Calu3 (cell line): ENCODE measurements at regions not wholly inside any gene's neighbourhood (a gene's known extent, or its start where the extent isn't known, plus 50 kb on each side); places are given as distances from the start of the nearest gene placed in this dataset.

Experiments
- BruUV-seq: library from RNA; stranded (reverse); fragments of 400-500 nt; replicated peaks from 2 replicates; lab custom pipeline; 2021; lab: Mats Ljungman, UMichigan
- CTCF ChIA-PET: fragments of 300-600 bp; sonication (Branson Sonifier 250); formaldehyde crosslinking; loops from one replicate; lab custom pipeline; 2022; ENCODE audit warnings: antibody characterized with exemption; lab: Charles Lee
- DNase-seq: peaks from one replicate; pipeline ENCODE4 v3.0.0; 2022
- H3K27ac Mint-ChIP-seq: one replicate; pipeline ENCODE4 v1.8.0; 2022; ENCODE audit warnings: mixed read lengths; ENCODE audit not compliant: unreplicated experiment
- H3K27me3 Mint-ChIP-seq: one replicate; pipeline ENCODE4 v1.8.0; 2022; ENCODE audit warnings: mixed read lengths; ENCODE audit not compliant: unreplicated experiment
- H3K36me3 Mint-ChIP-seq: one replicate; pipeline ENCODE4 v1.8.0; 2022; ENCODE audit warnings: mild to moderate bottlenecking, moderate library complexity, mixed read lengths; ENCODE audit not compliant: insufficient read depth, unreplicated experiment
- H3K4me1 Mint-ChIP-seq: one replicate; pipeline ENCODE4 v1.8.0; 2022; ENCODE audit warnings: mild to moderate bottlenecking, low read depth, mixed read lengths; ENCODE audit not compliant: unreplicated experiment
- H3K4me3 Mint-ChIP-seq: one replicate; pipeline ENCODE4 v1.8.0; 2022; ENCODE audit warnings: mild to moderate bottlenecking, low read depth, moderate library complexity, mixed read lengths; ENCODE audit not compliant: unreplicated experiment
- H3K9me3 Mint-ChIP-seq: one replicate; pipeline ENCODE4 v1.8.0; 2022; ENCODE audit warnings: low read depth, mixed read lengths; ENCODE audit not compliant: unreplicated experiment
- CTCF ChIP-seq: fragments of 200-600 bp; IDR thresholded peaks from one replicate; pipeline ENCODE4 v1.8.0; 2022; ENCODE audit warnings: antibody characterized with exemption; ENCODE audit not compliant: unreplicated experiment
- intact Hi-C: fragments of 100-400 bp; cut with micrococcal nuclease; formaldehyde crosslinking; loops from one replicate; pipeline ENCODE4 v1.10.0; 2022; ENCODE audit not compliant: unreplicated experiment

GRCh38 chr7:25646726-25647413 is 418.6 kb upstream of the NPVF start:
- no peaks in the 10 kb centered on the region for H3K36me3 Mint-ChIP-seq
- intact Hi-C loops, result no loop called here
- no peak for DNase-seq
- CTCF ChIA-PET, result interaction anchor here (0.6 kb wide), 1 partner anchor 135 kb away, joined by 3 read pairs; no protein-coding TSS in a partner anchor
- no peaks in the 10 kb centered on the region for H3K4me1 Mint-ChIP-seq
- no peaks in the 10 kb centered on the region for H3K9me3 Mint-ChIP-seq
- no peak for TF ChIP-seq CTCF
- no peak overlapping the region for H3K27ac Mint-ChIP-seq
- peaks cover 52% of the 10 kb centered on the region for H3K27me3 Mint-ChIP-seq
- no peak overlapping the region for H3K4me3 Mint-ChIP-seq
- BruUV-seq, result no TSS peak

- BruUV-seq, result no TSS peak
- H3K36me3 Mint-ChIP-seq, result no peaks in the 10 kb centered on the region
Observed at GRCh38 chr7:25647872-25648271, 419.6 kb upstream of the NPVF start.

GRCh38 chr7:25652366-25652765 is 424.1 kb upstream of the NPVF start:
- CTCF ChIA-PET, result no interaction called here
- Mint-ChIP-seq H3K4me1 (no peaks in the 10 kb centered on the region), H3K36me3 (no peaks in the 10 kb centered on the region), H3K27ac (no peak overlapping the region), H3K9me3 (no peaks in the 10 kb centered on the region), H3K27me3 (peaks cover 93% of the 10 kb centered on the region), H3K4me3 (no peak overlapping the region)
- intact Hi-C loops, result no loop called here
- BruUV-seq, result no TSS peak
- no peak for DNase-seq
- no peak for TF ChIP-seq CTCF

More at GRCh38 chr7:25647872-25648271, 419.6 kb upstream of the NPVF start:
- CTCF ChIA-PET, result no interaction called here
- no peaks in the 10 kb centered on the region for H3K9me3 Mint-ChIP-seq
- intact Hi-C loops, result no loop called here
- H3K4me1 Mint-ChIP-seq, result no peaks in the 10 kb centered on the region
- TF ChIP-seq CTCF, result no peak
- H3K27ac Mint-ChIP-seq, result no peak overlapping the region
- no peak for DNase-seq
- peaks cover 61% of the 10 kb centered on the region for H3K27me3 Mint-ChIP-seq
- H3K4me3 Mint-ChIP-seq, result no peak overlapping the region

GRCh38 chr7:25653384-25653783 is 425.1 kb upstream of the NPVF start:
- TF ChIP-seq CTCF, result no peak
- Mint-ChIP-seq H3K27ac (no peak overlapping the region), H3K9me3 (no peaks in the 10 kb centered on the region), H3K27me3 (peaks cover 93% of the 10 kb centered on the region), H3K4me3 (no peak overlapping the region), H3K36me3 (no peaks in the 10 kb centered on the region), H3K4me1 (no peaks in the 10 kb centered on the region)
- no peak for DNase-seq
- intact Hi-C loops, result no loop called here
- CTCF ChIA-PET, result no interaction called here
- BruUV-seq, result no TSS peak
